OCI-LY7 (cell line): ENCODE measurements at regions not wholly inside any gene's neighbourhood (a gene's known extent, or its start where the extent isn't known, plus 50 kb on each side); places are given as distances from the start of the nearest gene placed in this dataset.

Experiments
- BruUV-seq: library from RNA; stranded (reverse); fragments of 400-500 nt; replicated peaks from 2 replicates; lab custom pipeline; 2021; lab: Mats Ljungman, UMichigan
- CTCF ChIA-PET: fragments of 300-600 bp; sonication (Branson Sonifier 250); formaldehyde crosslinking; loops from one replicate; lab custom pipeline; 2022; ENCODE audit warnings: antibody characterized with exemption; ENCODE audit not compliant: unreplicated experiment; lab: Charles Lee
- POLR2A ChIA-PET: fragments of 300-600 bp; sonication (Branson Sonifier 250); formaldehyde crosslinking; loops from one replicate; lab custom pipeline; 2022; ENCODE audit warnings: antibody characterized with exemption; lab: Charles Lee
- DNase-seq: peaks from one replicate; pipeline ENCODE4 v3.0.0-alpha.2; 2015; ENCODE audit warnings: low spot score
- H2AFZ ChIP-seq: fragments of 200-600 bp; sonication (generic), shearing (Covaris generic); 2 replicates; pipeline ENCODE4 v1.6.1; 2014; ENCODE audit warnings: mild to moderate bottlenecking, antibody characterized with exemption, low read length, moderate library complexity
- H3K27ac ChIP-seq: fragments of 200-600 bp; sonication (generic); 2 replicates; pipeline ENCODE4 v1.5.1; 2014; ENCODE audit warnings: mixed run types, low read depth, mild to moderate bottlenecking, moderate library complexity, low read length, inconsistent platforms; ENCODE audit not compliant: poor library complexity, severe bottlenecking
- H3K36me3 ChIP-seq: fragments of 200-600 bp; sonication (generic); 2 replicates; pipeline ENCODE4 v1.6.1; 2014; ENCODE audit warnings: mild to moderate bottlenecking, antibody characterized with exemption, low read length, moderate library complexity, mixed read lengths; ENCODE audit not compliant: insufficient read depth
- H3K4me1 ChIP-seq: fragments of 200-600 bp; sonication (generic); 2 replicates; pipeline ENCODE4 v1.5.1; 2014; ENCODE audit warnings: mild to moderate bottlenecking, low read length; ENCODE audit not compliant: insufficient read depth, poor library complexity, severe bottlenecking
- H3K4me2 ChIP-seq: fragments of 200-600 bp; sonication (generic); 2 replicates; pipeline ENCODE4 v1.6.1; 2014; ENCODE audit warnings: mild to moderate bottlenecking, low read length
- H3K4me3 ChIP-seq: fragments of 200-600 bp; sonication (generic); 2 replicates; pipeline ENCODE4 v1.5.1; 2014; ENCODE audit warnings: mild to moderate bottlenecking, low read depth, low read length; ENCODE audit not compliant: poor library complexity, severe bottlenecking
- H3K79me2 ChIP-seq: fragments of 200-600 bp; sonication (generic); 2 replicates; pipeline ENCODE4 v1.6.1; 2016; ENCODE audit warnings: low read depth, mild to moderate bottlenecking, low read length, moderate library complexity, mixed read lengths; ENCODE audit not compliant: insufficient read depth
- H3K9me2 ChIP-seq: fragments of 200-600 bp; sonication (generic); 2 replicates; pipeline ENCODE4 v1.6.1; 2016; ENCODE audit warnings: mild to moderate bottlenecking, low read length, mixed read lengths; ENCODE audit not compliant: insufficient read depth
- H3K9me3 ChIP-seq: fragments of 200-600 bp; sonication (generic); 2 replicates; pipeline ENCODE4 v1.6.1; 2014; ENCODE audit warnings: mild to moderate bottlenecking, mixed run types, low read length, mixed read lengths
- H4K20me1 ChIP-seq: fragments of 200-600 bp; sonication (generic); 2 replicates; pipeline ENCODE4 v1.6.1; 2014; ENCODE audit warnings: mild to moderate bottlenecking, antibody characterized with exemption, low read length, moderate library complexity, mixed read lengths; ENCODE audit not compliant: insufficient read depth
- CTCF ChIP-seq: fragments of 200-600 bp; sonication (generic); conservative IDR thresholded peaks from 2 replicates; pipeline ENCODE4 v1.5.1; 2014; ENCODE audit warnings: mild to moderate bottlenecking, antibody characterized with exemption, low read length, moderate library complexity, mixed read lengths
- EZH2phosphoT487 ChIP-seq: fragments of 200-600 bp; sonication (generic); IDR thresholded peaks from 2 replicates; pipeline ENCODE4 v1.6.1; 2018; ENCODE audit warnings: low read depth, borderline replicate concordance, mild to moderate bottlenecking, mixed run types, antibody characterized with exemption, low read length, moderate library complexity, mixed read lengths
- intact Hi-C: fragments of 100-400 bp; cut with micrococcal nuclease; formaldehyde crosslinking; loops from one replicate; pipeline ENCODE4 v1.10.0; 2022; ENCODE audit not compliant: unreplicated experiment

DNA sequence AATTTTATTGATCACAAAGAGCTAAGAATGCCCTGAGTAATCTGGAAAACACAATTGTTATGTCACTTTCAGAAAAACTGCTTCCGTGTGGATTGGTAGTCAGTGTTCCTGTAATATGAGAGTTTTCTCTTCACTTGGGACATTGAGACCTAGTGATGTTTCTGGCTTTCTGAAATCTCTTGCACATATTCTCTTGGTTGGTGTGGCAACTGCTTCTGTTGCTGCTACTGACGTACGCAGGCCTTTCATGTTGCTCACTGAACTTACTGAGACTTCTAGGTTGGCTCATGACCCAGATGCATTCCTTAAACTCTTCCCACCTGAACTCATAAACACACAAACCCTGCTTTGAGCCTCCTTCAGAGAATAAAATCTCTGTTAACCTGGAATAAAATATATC, 175.0 kb upstream of the PFN2 start:
- Histone ChIP-seq H4K20me1 (no peaks in the 10 kb centered on the region), H3K36me3 (no peaks in the 10 kb centered on the region), H3K4me1 (no peaks in the 10 kb centered on the region), H3K79me2 (no peaks in the 10 kb centered on the region), H3K9me2 (no peaks in the 10 kb centered on the region), H3K4me2 (no peak overlapping the region), H3K9me3 (no peaks in the 10 kb centered on the region), H3K4me3 (no peak overlapping the region), H2AFZ (no peak overlapping the region), H3K27ac (no peak overlapping the region)
- POLR2A ChIA-PET = interaction anchor here (0.5 to 1.0 kb wide), 2 partner anchors 19 to 239 kb away, joined by 3 to 6 read pairs; no protein-coding TSS in a partner anchor
- CTCF ChIA-PET = no interaction called here
- intact Hi-C loops = no loop called here
- TF ChIP-seq CTCF = no peak
- TF ChIP-seq EZH2phosphoT487 = no peak
- DNase-seq = no peak
- no TSS peak for BruUV-seq

DNA sequence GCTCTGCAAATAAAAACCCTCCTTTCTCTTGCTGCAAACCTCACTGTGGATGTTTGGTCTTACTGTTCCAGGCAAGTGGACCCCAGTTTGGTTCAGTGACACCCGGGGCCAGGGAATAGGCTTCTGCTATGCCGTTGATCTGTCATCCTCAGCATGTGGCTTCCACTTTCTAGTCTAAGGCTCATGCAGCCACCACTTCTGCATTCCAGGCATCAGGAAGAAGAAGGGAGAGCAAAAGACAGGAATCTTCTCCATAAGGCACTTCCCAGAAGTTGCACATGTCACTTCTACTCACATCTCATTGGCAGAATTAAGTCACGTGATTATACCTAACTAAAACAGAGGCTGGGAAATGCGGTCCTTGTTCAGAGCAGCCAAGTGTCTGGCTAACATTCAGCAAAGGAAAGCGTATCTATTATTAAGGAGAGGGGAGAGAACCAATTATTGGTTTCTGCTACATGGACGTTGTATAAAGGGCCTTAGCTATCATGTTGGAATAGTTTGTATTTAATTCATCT, 173.6 kb upstream of the PFN2 start:
- CTCF ChIA-PET = no interaction called here
- no peak for TF ChIP-seq CTCF
- TF ChIP-seq EZH2phosphoT487 = no peak
- H3K4me3 ChIP-seq = no peak overlapping the region
- H3K36me3 ChIP-seq = no peaks in the 10 kb centered on the region
- no TSS peak for BruUV-seq
- H3K27ac ChIP-seq = no peak overlapping the region
- POLR2A ChIA-PET = no interaction called here
- H3K9me2 ChIP-seq = no peaks in the 10 kb centered on the region
- no peaks in the 10 kb centered on the region for H3K9me3 ChIP-seq
- intact Hi-C loops = no loop called here
- H3K4me1 ChIP-seq = no peaks in the 10 kb centered on the region
- no peak overlapping the region for H2AFZ ChIP-seq
- H3K79me2 ChIP-seq = no peaks in the 10 kb centered on the region
- H3K4me2 ChIP-seq = no peak overlapping the region
- no peak for DNase-seq
- no peaks in the 10 kb centered on the region for H4K20me1 ChIP-seq

DNA sequence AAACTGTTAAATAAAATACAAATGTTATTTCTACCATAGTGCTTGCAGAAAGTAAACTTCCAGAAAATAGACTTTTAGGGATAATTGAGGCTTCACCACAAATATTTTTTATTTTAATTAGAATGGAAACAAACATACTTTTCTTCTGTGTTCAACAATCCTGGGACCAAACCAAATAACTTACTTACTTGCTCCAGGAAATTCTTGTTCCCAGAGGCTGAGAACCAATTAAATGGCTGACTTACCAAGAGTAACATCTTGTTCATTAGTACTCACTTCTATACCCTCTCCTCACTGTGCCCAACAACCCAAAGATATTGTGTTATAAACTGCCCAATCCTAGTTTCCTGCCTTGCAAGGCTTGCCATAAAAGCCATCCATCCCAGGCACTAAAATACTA, 172.2 kb upstream of the PFN2 start:
- Histone ChIP-seq H3K27ac (no peak overlapping the region), H3K9me3 (no peaks in the 10 kb centered on the region), H4K20me1 (no peaks in the 10 kb centered on the region), H3K4me1 (no peaks in the 10 kb centered on the region), H3K4me3 (no peak overlapping the region), H3K79me2 (no peaks in the 10 kb centered on the region), H3K36me3 (no peaks in the 10 kb centered on the region), H3K9me2 (no peaks in the 10 kb centered on the region), H3K4me2 (no peak overlapping the region), H2AFZ (no peak overlapping the region)
- CTCF ChIA-PET = no interaction called here
- DNase-seq = no peak
- TF ChIP-seq EZH2phosphoT487 (no peak), CTCF (no peak)
- intact Hi-C loops = no loop called here
- no TSS peak for BruUV-seq
- POLR2A ChIA-PET = no interaction called here
